GM21515 (cell line): ENCODE measurements at regions not wholly inside any gene's neighbourhood (a gene's known extent, or its start where the extent isn't known, plus 50 kb on each side); places are given as distances from the start of the nearest gene placed in this dataset.
"Not testable (repeated sequence)": the region's sequence is repeated elsewhere in the genome, so short reads cannot be mapped to it uniquely, and the experiment has no call there.

Experiments
- ATAC-seq: cut with Tn5 transposase; IDR thresholded peaks from one replicate; pipeline ENCODE4 v1.9.1; 2021; ENCODE audit not compliant: unreplicated experiment

DNA sequence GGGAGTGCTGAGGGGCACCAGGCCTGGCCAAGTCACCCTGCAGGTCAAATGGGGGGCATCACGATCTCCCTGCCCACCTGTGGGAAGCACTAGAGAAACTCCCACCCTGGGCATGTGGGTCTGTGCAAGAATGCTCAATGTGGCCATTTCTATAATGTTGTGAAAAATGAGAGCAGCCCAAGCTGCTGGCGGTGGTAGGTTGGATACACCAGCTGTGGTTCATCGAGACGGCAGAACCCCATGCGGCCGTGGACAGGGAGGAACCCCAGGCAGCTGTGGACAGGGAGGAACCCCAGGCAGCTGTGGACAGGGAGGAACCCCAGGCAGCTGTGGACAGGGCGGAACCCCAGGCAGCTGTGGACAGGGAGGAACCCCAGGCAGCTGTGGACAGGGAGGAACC lies 129.1 kb downstream of the BRD1 start:
- ATAC-seq: not testable (repeated sequence)

DNA sequence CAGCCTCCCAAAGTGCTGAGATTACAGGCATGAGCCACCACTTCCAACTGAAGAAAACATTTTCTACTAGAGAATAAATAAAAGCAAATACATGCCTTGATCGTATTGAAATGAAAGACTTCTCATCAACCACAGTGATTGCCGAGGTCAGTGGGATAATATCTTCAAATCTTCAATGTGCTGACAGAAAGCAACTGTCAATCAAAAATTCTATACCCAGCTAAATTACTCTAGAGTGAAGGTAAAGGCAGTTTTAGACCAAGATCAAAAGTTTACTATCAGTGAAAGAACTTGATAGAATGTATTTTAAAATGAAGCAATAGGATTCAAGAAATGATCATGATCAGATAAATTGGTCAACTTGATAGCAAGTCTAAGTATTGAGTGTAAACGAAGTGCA lies 130.6 kb downstream of the BRD1 start:
- ATAC-seq: no peak

GRCh38 chr22:49694462-49695260 lies 133.0 kb downstream of the BRD1 start:
- no peak for ATAC-seq

DNA sequence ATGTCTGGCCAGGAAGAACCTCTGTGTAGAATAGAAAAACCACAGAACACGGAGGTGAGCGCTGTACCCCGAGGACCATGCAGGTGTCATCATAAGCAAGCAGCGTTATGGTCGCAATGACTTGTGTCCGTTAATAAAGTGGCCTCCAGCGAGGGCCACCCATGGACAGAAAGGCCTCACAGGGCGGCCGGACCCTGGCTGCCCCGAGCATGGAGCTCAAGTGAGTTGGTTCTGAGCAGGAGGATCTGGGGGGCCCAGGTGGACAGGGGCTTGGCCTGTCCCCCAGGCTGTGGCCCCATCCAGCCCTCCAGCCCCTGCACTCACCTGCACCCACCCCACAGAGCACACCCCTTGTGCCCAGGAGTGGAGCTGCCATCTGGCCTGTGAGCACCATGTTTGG lies 133.8 kb downstream of the BRD1 start:
- ATAC-seq: no peak

- no peak for ATAC-seq
Observed at GRCh38 chr22:49693416-49693815, 134.3 kb downstream of the BRD1 start.

DNA sequence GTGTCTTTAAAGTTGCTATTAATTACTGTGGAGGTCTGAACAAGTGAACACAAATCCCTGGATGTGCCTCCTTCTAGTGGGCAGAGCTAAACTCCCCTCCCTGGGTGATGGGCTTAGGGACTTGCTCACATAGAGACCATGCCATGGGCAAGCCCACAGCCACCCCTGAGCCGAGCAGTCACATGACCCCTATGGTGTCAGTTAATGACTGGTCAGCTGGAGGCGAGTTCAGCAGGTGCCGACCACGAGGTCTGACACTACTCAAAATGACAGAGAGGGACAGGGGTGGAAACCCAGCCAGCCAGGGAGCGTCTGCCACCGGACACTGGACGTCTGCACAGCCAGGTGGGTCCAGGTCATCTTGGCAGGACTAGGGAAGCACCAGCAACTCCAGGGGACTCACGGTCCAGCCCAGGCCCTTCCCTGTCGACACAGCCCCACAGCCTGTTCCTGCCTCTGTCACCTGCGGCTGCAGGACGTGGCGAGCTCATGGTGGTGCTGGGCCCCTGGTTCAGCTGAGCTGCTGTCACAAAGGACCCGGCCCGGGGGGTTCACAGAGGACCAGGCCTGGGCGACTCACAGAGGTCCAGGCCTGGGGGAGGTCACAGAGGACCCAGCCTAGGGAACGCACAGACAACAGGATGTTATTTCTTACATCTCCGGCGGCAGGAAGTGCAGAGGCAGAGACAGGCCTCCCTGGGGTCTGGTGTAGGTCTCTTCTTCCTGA lies 135.0 kb downstream of the BRD1 start:
- no peak for ATAC-seq

DNA sequence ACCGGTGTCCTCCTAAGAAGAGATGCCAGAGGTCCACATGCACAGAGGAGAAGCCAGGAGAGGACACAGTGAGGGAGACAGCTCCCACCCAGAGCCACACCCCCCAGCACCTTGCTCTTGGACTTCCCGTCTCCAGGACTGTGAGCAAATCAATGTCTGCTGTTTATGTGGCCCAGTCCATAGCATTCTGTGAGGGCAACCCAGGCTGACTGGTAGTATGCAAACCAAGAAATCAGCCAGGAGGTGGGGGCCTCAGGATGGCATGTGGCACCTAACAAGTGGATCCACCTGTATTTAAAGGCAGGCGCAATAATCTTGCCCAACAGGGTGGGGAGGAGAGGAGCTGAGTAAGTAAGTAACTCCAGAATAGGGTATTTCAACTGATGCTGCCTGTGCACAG lies 136.4 kb downstream of the BRD1 start:
- no peak for ATAC-seq

DNA sequence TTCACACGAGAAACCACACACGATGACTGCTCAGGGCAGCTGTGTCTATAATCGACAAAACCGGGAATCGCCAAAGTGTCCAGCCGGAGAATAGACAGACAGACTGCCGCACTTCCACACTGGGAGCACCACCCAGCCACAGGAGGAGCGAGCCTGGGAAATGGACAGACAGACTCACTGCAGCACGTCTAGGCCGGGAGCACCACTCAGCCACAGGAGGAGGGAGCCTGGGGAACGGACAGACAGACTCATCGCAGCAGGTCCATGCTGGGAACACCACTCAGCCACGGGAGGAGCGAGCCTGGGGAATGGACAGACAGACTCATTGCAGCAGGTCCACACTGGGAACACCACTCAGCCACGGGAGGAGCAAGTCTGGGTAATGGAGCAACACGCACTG lies 137.2 kb downstream of the BRD1 start:
- no peak for ATAC-seq

DNA sequence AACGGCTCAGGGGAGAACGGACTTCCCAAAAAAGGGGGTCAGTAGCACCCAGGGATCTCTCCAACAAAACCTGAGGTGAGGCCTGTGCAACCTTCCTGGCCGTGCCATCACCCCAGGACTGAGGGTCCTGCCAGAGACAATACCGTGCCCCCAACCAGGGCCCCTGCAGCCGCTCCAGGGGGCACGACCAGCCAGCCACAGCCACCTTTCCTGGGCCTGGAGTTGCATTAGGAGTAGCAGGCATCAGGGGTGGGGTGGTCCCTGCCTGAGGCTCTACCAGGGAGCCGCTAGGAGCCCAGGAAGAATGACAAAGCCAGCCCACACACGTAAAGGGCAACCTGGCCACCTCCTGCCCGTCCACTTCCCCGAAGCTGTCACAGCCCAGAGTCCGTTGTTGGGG lies 137.8 kb downstream of the BRD1 start:
- no peak for ATAC-seq

DNA sequence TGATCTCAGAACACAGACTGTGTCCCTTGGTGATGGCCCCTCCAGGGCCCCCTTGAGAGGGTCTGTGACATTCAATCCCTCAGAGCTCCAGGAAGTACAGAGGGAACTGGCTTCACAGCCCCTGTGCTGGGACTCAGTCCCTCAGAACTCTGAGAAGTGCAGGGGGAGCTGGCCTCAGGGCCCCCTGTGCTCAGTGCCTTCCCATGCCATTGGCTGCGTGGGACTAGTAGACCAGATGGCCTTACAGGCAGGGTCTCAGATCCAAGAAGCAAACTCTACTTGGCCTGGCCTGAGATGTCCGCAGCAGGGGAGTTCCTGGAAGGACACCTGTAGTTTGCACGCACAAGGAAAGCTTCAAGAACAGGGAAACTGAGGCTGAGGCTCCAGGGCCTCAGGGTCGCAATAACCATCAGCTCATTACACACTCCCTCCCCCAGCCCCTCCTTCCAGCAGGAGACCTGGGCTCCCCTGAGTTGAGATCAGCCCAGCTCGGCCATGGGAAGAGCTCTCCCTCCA lies 138.4 kb downstream of the BRD1 start:
- no peak for ATAC-seq

DNA sequence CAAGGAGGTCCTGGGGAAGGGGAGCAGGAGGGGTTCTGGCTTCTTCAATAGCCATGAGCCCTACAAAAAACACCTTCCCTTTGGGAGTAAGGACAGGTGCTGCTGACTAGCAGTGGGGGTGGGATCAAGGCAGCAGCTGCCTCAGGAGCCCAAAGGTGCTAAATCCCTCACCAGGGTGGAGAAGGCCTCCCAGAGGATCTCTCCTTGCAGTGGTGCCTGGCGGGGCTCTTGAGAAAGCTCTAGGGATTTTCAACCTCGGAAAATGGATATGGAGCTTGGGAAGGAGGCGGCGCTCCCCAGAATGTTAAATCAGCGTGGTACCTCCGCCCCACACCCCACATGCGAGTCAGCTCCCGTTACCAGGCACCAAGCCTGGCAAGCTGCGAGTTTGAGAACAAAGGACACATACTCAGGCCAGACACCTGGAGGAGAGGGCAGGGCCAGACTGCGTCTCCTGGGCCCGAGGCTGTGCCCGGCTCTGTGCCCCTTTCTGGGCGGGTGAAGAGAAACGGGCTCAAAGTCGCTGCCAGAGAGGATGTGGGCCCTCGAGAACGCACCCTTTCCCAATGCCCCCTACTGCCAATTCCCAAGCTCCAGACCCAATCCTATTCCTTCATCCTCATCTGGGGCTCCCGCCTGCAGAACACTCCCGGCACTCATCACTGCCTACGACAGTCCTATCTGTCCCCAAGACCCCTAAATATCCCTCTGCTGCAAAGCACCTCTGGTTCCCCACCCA lies 139.0 kb downstream of the BRD1 start:
- ATAC-seq: no peak

- no peak for ATAC-seq
Observed at GRCh38 chr22:49687786-49688515, 139.7 kb downstream of the BRD1 start.

GRCh38 chr22:49687333-49687732 lies 140.3 kb downstream of the BRD1 start:
- ATAC-seq: no peak

- ATAC-seq: no peak
Observed at GRCh38 chr22:49686495-49687219, 141.0 kb downstream of the BRD1 start.

- no peak for ATAC-seq
Observed at GRCh38 chr22:49685686-49686085, 142.0 kb downstream of the BRD1 start.

DNA sequence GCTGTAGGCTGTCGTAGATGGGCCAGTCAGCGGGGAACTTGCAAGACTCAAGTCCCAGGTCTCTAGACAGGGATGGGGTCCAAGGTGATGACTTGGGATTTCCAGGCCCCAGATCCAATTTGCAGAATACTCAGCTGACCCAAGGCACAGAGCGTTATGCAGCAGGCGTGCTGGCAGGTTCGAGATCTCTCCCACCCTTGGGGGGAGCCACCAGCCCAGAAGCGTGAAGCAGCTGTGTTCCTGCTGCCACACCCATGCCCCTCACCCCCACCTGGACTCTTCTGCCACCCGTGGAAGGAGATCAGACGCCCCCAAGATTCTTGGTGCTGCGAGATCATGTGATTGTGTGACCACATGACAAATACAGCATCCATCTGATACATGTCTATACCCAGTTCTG lies 142.6 kb downstream of the BRD1 start:
- ATAC-seq: no peak

DNA sequence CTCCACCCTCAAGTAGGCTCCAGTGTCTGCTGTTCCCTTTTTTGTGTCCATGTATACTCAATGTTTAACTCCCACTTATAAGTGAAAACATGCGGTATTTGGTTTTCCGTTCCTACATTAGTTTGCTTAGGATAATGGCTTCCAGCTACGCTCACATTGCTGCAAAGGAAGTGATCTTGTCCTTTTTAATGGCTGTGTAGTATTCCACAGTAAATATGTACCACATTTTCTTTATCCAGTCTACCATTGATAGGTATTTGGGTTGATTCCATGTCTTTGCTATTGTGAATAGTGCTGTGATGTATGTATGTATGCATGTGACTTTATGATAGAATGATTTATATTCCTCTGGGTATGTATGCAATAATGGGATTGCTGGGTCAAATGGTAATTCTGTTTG lies 144.6 kb downstream of the BRD1 start:
- ATAC-seq: no peak

- not testable (repeated sequence) for ATAC-seq
Observed at GRCh38 chr22:49680819-49681218, 146.9 kb downstream of the BRD1 start.

- ATAC-seq: no peak
Observed at GRCh38 chr22:49678842-49679170, 148.9 kb downstream of the BRD1 start.

- no peak for ATAC-seq
Observed at GRCh38 chr22:49678137-49678841, 149.4 kb downstream of the BRD1 start.
